ENCODE measurements at regions not wholly inside any gene's neighbourhood (a gene's known extent, or its start where the extent isn't known, plus 50 kb on each side); places are given as distances from the start of the nearest gene placed in this dataset.

DNA sequence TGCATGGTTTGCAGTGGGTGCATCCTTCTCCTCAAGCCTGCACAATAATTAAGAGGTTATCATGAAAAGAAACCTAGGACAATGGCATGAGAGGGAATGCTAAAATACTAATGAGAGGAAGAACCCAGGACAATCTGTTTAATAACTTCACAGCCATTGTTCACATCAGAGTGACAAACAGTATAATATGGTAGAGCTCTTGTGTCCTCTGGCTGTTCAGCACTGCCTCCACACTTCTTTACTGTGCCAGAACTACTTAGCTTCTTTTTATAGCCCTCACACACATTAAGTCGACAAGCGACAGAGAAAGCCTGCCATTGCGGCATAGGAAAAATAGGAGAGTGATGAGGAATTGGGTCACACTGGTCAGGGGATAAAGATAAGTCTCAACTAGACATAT lies 65.0 kb upstream of the MEIS2 start:
- no peak for DNase-seq

GRCh38 chr15:37166402-37166801 lies 66.1 kb upstream of the MEIS2 start:
- no peak for DNase-seq

DNA sequence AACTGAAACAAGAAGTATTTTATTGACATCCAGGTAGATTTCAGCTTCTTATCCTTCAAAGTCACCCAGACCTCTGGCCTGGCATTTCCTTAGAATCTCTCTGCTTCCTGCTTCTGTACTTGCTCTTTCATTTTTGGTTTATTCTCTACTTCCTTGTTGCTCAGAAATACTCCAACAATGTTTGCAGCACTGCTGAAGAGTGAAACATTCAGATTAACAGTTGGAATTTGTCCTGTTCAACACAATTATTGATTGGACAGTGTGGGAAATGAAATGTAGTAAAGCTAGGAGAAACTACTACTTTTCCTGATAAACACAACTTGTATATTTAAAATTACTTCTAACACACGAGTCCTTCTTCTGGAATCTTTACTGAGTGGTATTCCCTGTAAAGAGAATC lies 81.0 kb upstream of the MEIS2 start:
- DNase-seq, result no peak

GRCh38 chr15:37199545-37199944 lies 99.2 kb upstream of the MEIS2 start:
- no peak for DNase-seq

GRCh38 chr15:37203050-37203449 lies 102.7 kb upstream of the MEIS2 start:
- no peak for DNase-seq

- DNase-seq, result peak; percentile 3
Observed at GRCh38 chr15:37204692-37205091, 104.3 kb upstream of the MEIS2 start.

- no peak for DNase-seq
Observed at GRCh38 chr15:37206690-37207089, 106.3 kb upstream of the MEIS2 start.

DNA sequence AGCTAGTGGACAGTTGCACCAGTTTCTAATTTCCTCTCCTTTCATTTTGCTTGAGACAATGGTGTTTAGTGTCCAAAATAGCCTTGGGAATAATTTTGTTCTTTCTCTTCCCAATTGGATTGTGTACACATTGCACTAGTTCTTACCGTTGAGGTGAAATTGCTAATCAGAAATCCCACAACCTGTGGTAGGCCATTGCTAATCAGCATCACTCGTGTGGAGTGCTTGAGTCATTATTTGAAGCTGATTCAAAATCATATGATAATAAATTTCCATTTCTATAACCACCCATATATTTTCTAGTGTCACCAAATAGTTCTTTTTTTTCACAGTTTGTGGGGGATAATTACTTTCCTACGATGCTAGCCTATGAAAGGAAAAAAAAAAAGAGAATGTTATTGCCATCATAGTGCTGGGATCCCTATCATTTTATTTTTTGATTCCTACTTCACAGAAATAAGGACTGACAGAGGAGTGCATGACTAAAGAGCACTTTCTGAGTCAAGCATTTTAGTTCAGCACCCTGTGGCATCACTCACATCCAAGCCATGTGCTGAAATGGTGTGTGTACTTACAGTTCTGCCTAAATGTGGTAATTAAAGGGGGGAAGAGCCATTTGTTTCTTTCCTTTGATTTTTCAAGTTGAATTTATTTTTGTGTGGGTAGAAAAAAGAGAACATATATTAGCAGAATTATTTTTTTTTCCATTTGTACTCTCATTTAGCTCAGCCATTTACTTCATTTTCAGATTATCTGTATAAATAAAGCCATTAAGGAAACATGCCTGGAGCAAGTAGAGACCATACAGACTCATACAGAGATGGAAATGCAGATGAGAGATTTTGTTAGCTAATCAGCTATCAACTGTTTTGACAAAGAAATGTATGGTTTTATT lies 108.0 kb upstream of the MEIS2 start:
- DNase-seq, result no peak

DNA sequence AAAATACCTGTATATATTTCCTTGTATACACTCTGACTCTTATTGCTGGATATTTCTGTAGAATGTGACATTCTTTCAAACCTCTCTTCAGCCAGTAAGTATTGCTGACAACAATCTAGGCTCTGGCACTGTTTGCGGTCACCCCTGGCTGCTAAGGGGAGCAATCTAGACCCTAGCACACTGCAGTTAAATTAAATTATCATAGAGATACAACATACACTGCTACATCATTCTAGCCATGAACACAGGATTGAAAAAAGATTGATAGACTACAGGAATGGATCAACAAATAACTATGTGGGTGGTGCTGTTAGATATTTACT lies 108.7 kb upstream of the MEIS2 start:
- DNase-seq, result no peak

DNA sequence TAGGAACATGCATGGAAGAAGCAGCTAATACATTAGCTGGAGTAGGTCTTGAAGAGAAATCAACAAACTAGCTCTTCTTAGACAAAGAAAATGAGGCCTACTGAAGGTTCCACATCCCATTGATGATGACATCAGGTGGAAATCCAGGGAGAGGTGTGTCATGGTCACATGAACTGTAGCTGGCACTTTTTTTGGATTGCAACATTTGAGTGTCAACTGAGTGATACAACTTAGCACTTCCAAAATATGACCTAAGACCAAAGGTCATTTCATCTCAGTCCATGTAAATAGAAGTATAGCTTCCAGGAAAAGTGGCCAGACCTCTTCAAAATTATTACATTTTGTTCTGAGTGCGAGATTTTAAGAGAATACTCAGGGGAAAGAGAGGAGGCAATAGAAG lies 117.2 kb upstream of the MEIS2 start:
- no peak for DNase-seq

DNA sequence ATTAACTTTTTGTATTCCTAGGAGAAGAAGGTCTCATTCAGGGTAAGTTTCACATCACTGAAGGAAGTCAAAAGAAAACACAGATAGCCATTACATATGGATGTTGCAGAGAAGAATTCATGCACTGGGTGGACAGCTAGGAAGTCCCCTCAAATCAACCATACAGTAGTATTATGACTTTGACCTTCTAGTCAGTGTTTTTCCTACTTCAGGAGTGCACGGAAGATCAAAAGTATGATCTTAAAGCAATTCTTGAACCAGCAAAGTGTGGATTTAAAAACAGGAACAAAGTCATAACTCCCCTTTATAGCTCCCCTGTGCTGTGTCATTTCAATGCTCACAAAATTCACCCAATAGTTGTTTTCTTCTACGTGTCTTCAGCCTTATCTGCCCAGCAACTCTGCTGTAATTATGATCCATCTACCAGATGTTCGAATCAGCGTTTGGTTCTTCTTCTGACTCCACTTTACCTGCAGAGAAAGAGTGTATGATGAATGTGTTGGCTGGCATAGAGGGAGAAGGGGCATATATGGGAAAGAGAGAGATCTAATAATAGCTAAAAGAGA lies 118.1 kb upstream of the MEIS2 start:
- no peak for DNase-seq

- DNase-seq, result no peak
Observed at GRCh38 chr15:37219211-37219701, 118.9 kb upstream of the MEIS2 start.

DNA sequence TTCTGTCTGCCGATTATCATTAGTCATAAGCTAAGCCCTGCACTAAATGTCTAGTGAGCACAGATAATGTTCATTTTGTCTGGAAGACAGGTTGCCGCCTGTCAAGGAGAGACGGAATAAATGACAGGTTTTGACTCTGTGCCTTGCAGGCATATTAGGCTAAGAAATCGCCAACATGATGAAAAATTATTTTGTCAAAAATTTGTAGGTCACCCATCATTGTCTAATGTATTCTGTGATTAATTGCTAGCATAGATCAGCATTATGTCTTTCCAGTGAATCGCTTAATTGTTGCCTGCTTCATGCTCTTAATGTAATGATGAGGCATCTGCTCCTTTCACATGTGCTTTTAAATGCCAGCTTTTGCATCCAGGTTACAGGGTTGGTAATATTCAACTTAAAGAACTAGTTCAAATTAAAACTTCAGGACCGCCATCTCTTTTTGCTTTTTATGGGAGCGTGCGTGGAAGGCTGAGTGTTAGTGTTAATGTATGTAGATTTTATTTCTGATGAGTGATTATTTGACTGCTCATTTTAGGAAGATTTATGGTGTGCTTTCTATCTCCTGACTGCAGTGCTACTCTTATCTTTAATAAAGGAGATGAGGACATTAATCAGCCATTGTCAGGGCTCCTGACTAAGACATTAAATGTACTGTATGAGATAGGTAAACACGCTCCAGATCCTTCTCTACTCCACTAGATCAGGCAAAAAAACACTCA lies 120.8 kb upstream of the MEIS2 start:
- no peak for DNase-seq

- DNase-seq, result no peak
Observed at GRCh38 chr15:37221671-37222145, 121.4 kb upstream of the MEIS2 start.

- no peak for DNase-seq
Observed at GRCh38 chr15:37223089-37223488, 122.7 kb upstream of the MEIS2 start.

DNA sequence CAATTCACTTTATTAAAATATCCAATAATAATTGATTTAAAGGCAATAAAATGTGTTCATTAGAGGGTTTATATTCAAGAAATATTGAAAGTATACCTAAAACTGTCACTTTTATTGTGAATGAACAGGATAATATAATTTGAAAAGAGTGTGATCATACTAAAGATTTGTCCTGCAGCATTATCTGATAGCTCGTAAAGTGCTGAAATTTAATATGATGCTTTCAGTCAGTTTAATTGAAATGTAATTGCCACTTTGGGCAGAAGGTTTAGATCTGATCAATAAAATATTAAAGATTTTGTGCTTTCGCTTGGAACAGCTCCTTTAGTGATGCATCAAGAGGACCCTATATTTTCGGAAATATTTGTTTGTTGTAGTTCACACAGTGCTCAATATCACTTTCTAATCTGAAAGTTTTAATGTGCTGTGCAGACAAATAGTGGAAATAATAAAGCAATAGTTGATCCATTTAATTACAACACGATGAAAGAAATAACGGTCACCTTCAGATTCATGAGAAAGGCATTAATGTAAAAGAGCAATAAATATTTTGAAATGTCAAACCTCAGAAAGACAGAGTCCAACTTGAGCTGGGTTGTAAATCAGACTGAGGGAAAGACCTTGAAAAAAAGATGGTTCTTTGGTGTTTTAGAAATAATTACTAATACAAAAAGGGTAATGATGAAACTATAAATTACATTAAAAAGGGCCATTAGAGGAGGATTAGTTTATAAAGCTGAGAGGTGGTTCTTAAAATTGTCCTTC lies 129.7 kb upstream of the MEIS2 start:
- DNase-seq, result no peak

DNA sequence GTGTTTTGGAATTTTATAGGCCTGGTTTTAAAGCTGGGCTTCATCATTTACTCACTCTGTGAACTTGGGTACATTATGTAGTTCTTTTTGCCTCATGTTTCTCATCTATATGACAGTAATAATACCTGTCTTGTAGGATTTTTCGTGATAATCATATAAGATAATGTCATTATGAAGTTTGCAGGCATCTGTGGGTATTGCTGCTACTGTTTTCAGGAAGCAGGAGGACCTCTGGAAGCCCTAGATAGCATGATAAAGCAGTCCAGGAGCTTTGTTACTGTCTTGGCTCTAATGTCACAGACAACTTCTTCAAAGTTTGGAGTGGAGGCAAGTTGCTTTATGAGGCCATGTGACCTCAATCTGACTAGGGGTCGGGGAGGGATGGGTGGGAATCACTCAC lies 145.0 kb upstream of the MEIS2 start:
- DNase-seq, result no peak

DNA sequence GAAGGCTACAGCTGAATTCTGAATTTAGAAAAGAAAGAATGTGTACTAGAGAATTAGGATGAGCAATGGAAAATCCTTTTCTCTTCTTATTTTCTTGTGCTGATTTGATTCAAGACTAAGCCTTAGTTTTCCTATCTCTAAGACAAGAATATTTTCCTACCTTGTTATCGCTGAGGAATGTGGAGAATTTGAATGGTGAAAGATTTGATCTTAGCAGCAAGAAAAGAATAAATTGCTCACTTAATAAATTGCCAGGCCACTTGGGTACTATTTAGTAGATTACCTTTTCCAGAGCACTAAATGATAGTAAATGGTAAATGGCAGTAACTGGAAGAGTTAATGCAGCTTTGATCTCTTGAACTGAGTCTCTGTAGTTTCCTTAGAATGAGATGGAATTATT lies 145.7 kb upstream of the MEIS2 start:
- DNase-seq, result no peak

DNA sequence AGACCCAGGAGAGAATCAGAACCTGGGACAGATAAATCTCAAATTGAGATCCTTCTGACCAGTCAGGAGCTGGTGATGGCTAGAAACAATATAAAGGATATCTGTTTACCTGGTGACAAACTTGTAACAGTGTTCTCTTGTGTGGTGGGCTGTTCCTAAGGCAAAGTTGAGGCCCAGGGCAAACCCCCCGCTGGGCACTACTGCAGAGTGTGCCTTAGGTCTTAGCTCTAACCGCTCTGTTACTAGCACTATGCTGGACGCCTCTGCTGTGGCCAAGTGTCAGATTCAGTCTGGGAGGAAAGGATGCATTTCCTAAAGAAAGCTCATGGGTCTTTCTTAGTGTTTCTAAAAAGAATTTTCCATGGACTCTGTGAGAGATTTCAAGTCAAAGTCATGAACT lies 146.5 kb upstream of the MEIS2 start:
- no peak for DNase-seq

DNA sequence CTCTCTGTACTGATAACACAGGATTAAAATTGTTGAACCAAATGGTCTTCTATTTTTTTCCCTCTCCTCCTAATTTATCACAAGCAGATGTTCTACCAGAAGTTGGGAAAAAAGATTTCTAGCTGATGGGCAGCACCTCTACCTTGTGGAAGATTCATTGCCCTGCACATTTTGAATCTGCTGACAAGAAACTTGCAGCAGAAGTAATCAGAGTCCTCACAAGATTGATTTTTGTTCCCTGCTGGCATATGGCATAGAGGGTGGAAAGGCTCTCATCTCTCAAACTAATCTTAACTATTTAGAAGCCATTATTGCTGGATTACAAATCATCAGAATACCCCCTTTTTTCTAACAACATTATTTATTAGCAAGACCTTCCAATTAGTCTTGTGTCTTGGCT lies 148.9 kb upstream of the MEIS2 start:
- no peak for DNase-seq

- DNase-seq, result no peak
Observed at GRCh38 chr15:37252530-37252929, 152.2 kb upstream of the MEIS2 start.

DNA sequence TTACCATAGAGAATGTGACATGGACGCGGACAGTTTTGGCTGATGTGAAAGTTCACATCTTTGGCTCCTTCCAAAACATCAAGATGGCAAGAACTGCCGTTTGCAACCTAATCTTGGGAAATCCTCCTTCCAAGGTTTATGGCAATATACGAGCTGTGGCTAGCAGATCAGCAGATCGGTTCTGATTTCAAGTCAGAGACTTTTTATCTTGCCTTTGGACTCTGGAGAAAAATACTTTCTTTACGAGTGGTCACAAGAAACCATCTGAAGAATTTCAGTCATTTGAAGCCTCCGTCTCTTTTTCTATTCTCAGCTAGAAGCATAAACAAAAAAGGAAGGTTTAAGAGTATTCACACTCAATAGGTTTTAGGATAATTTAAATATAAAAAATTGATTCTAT lies 153.5 kb upstream of the MEIS2 start:
- no peak for DNase-seq

DNA sequence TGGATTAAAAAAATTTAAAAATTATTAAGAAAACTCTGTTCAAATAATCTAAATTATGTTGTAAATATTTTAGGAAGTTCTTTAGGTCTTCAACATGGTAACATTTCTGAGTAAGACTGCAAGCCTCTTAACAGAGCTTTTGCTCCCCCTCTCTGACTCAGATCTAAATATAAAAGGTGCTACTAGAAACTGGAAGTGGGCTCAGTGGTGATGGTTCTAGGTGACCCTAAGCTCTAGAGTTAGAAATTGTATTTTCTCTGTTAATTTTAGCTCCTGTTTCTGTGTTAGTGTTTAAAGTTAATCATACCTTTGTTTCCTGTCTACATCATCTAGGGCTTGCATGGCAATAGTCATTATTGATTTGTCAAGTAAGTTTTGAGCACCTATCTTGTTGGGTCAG lies 159.9 kb upstream of the MEIS2 start:
- DNase-seq, result no peak
